GM19455 (cell line): ENCODE measurements at regions not wholly inside any gene's neighbourhood (a gene's known extent, or its start where the extent isn't known, plus 50 kb on each side); places are given as distances from the start of the nearest gene placed in this dataset.

Source experiments
- ATAC-seq: cut with Tn5 transposase; IDR thresholded peaks from one replicate; pipeline ENCODE4 v1.9.1; 2021; ENCODE audit not compliant: unreplicated experiment

DNA sequence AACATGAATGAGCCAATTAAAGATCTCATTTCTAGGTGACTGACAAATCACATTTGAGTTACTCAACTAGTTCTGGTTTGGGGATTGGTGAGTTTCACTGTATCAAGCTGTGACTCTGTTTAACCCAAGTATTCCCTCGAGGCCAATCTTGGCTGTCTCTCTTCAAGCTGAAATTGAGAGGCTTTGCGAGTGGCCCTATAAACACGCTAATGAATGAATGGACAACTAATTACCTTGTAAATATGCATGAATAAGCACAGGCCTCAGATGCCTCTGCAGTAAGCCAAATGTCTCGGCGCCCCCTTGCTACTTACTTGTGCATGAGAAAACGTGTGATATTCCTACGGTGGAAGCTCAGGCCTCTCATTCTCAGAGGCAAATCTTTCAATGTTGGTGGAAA lies 450.3 kb upstream of the PSMD7 start:
- ATAC-seq = no peak

DNA sequence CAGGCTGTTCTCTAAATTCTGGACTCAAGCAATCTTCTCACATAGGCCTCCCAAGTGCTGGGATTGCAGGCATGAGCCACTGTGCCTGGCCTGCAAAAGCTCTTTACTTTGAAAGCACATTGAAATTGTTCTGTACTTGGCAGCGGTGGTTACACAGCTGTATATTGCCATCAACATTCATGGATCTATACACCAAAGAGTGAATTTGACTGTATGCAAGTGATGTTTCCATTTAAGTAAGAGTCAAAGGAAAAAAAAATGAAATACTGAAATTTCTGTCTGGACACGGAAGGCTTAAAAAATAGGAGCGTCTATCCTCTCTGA lies 450.6 kb upstream of the PSMD7 start:
- no peak for ATAC-seq

DNA sequence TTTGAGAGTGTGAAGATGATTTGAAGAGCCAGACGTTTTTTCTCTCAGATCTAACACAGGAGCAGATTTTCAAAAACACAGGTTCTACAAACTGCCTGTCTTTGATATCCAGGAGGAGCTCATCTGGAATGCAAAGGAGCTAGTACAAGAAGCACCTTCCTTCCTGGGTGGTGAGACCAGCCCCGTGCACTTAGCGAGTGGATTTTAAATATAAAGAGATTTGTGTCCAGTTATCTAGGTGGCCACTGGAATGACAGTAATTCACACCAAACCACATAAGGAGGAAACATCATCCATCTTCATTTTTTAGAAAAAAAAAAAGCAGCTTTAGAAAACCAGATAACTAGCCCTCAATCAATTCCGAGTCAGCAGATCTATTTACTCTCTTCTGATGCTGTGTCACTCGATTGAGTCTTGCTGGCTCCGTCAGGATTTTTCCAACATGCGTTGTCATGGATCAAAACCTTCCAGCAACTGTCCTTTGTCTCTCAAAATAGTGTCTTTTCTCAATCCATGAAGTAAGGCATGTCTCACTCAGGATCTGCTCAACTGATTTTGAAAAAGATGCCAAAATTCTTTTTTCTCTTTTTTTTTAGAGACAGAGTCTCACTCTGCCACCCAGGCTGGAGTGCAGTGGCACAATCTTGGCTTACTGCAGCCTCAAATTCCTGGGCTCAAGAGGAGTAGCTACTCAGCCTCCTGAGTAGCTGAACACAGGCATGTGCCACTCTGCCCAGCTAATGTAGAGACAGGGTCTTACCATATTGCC lies 451.2 kb upstream of the PSMD7 start:
- ATAC-seq = no peak

DNA sequence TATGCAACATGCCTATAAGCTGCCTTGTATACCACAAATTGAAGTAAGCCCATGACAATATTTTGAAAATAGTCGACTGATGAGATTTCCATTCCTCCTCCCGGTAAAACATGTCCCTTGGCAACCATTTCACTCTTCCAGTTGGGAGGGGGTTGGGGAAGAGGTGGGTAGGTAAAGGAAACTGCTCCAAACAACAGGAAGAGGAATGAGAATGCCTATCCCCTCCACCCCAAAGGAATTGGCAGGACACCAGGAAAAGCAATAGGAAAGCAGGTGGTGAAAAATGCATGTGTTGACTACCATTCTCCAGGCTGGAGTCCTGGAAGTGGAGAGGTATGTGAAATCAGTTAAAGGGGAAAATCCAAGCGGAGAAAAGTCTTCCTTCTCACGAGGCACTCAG lies 455.9 kb upstream of the PSMD7 start:
- ATAC-seq = no peak

DNA sequence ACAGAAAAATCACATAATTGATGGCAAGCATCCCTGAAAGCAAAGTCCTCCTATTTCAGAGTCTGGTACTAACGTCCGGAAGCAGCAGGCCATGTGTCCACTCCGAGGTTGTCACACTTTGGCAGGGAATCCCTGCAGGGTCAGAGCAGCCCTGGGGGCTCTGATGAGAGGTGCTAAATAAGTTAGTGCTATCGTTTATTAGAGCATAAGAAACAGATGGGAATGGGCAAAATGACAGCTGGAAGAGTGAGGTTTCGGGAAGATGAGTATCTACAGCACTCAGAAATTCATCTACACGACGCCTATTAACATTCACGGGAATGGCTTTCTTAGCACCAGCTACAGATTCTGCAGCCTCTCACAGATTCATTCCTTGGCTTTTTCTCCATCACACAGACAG lies 465.4 kb upstream of the PSMD7 start:
- ATAC-seq = no peak

DNA sequence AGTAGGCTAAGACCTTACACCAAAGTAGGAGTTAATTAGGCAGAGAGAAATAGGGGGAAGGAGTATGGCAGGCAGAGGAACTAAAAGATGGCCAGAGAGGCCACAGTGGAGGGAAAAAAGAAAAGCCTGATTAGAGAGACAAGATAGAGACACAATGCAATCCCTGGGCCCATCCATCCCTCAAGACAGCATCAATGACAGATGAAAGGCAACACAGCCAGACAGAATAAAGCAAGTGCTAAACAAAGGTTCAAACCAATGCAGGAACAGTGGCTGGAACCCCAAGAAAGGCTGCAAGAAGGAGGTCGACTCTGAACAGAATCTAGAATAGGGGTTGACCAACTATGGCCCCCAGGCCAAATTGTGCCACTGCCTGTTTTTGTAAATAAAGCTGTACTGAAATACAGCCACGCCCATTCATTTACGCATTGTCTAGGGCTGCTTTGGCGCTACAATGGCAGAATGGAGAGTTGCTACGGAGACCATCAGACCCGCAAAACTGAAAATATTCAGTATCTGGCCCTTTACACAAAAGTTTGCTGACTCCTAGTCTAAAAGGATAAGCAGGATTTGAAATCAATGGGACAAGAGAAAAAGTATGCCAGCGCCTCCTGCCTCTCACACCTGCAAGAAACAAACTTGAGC lies 473.3 kb upstream of the PSMD7 start:
- no peak for ATAC-seq

DNA sequence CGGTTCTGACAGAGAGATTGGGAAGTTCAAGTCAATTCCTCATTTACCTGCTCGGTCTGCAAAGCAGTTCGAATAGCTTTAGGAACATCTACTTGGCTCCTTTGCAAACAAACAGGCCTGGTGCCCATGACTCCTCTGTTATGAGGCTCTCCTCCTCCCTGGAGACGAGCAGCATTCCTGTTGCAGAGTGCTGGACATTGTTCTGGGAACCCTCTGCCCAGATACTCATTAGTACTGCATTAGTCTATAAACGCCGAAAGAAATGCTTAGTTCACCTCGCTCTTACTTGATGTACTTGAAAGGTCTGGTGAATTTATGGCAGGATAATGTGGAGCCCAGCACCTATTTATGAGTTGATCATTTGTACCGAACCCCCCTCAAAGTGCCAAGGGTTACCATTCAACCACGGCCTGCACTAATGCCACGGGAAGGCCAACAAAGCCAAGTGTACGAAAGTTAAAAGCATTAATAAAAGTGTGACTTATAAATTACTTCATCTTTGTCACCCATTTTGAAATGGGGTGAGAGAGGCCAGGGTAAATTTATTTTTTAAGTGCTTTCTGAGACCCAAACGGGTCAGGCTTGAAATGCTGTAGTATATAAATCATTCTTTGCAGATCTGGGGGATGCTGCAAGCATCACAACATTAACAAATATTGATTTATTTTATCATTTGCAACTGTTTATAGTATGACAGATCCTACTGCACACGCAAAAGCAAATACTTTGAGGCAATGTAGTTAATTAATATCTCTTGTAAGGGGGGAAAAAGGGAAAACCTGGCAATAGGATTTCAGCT lies 478.9 kb upstream of the PSMD7 start:
- ATAC-seq = no peak

DNA sequence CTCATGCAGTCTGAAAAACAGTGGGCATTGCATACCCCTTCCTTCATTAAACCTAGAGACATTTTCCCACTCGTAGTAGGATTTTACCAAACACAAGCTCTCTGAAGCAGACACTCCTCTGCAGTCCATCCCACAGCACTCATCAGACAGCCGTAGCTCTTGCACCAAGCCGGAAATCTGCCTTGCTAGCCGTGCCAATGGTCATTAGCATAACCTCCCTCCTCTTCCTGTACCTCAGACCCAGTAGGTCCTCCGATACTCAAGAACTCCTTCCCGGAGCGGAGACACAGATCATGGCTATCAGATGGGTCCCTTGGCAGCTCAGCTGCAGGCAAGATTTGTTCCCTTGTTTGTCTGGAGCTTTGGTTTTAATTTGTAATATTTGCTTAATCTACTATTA lies 483.1 kb upstream of the PSMD7 start:
- ATAC-seq = no peak

DNA sequence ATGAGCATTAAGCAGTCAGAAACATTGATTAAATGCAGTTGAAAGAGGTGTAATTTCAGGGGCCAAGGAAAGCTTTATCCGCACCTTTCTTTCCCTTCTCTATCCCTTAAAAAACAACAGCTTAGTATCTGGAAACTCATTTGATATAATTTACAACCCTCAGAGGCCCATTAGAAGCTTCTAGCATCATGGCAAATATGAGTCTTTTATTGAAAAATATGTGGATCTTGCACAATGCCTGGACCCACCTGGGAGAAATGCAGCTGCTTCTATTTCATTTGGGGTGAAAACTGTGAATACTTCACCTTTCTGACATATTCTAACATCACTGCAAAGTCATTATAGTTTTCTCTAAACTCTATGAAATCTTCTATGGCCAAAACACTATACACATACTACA lies 492.2 kb upstream of the PSMD7 start:
- ATAC-seq = no peak

DNA sequence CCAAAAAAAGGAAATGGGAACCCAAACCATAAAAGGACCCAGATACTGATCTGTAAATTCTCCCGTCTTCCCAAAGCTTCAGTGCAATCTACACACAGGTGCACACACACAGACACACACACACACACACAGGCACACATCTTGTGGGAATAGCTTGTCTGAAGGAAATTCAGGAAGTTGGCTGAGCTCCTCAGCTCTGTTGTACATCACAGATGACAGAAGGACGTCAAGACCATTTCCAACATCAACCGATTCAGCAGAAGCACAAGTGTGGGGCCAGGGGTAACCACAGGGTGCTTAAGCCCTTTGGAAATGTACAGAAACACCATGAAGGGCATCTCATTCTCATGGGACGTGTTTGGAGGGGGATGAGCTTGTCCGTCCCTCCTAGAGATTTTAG lies 498.1 kb upstream of the PSMD7 start:
- ATAC-seq = no peak

DNA sequence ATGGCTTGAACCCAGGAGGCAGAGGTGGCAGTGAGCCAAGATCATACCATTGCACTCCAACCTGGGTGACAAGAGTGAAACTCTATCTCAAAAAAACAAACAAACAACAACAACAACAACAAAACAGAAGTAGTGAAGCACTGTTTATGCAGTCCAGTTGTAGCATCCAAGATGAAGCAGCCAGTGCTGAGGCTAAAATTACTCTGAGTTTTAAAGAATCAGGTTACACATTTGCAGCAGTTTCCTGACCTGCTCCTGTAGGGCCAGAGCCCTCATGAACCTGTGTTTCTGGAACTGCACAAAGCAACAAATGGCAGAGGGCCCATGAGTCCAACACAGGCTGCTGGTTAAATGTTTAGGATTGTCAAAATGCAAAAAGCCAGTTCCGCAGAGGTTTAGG lies 499.5 kb upstream of the PSMD7 start:
- ATAC-seq = no peak

DNA sequence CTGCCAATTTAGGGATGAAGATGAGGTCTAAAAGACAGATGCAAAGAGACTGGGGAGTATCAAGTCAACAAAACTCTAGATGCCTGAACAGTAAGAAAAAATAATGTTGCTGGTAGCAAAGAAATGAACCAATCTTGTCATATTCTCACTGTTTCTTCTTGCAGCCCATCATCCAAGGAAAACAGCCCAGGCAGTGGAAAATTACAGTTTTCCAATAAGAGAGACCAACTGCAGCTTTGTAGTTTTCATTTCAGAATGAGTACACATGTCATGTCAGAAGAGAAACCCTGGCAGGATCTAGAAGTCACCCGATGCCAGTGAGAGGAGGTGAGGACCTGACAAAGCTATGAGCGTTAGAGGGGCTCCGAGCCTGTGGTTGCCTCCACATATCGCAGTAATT lies 500.4 kb upstream of the PSMD7 start:
- ATAC-seq = no peak

DNA sequence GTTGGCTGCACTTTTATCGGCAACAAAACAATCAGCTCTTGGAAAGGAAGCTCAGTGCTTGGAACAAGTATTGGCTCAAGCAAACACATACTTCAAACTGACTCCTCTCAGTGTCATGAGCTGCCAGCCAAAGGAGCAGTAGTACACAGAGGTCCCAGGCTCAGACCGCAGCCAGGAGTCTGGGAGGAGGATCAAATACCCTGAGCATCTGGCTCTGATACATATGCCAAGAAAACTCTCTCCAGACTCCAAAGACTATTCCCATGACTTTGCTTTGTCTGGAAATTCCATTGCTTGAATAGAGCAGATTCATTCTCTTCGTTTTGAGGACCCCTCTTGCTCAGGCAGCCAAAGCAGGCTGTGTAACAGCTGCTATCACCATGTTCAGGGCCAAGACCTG lies 501.6 kb upstream of the PSMD7 start:
- no peak for ATAC-seq

DNA sequence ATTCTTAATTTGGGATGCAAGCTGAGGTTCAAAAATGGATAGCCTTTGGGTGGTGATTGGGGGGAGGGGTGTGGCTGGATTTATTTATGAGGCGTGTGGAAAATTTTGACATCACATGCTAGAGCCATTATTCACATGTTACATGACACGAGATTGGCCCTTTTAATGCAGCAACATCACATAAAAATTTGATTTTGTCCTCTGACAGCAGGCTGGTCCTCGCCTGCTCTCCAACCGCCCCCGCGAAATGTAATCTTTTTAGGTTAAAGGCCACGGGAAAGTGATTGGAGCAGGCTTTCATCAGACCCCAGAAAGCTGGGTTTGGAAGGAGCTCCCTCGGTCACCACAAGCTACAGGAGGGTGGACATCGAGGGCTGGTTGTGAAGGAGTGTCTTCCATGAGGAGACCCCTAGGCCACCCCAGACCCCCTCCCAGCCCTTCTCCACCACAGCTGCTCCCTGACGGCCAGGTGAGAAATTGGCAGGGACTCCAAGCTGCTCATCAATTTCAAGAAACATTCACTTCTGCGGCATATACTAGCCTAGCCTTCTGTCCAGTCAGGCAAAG lies 502.7 kb upstream of the PSMD7 start:
- ATAC-seq = no peak

DNA sequence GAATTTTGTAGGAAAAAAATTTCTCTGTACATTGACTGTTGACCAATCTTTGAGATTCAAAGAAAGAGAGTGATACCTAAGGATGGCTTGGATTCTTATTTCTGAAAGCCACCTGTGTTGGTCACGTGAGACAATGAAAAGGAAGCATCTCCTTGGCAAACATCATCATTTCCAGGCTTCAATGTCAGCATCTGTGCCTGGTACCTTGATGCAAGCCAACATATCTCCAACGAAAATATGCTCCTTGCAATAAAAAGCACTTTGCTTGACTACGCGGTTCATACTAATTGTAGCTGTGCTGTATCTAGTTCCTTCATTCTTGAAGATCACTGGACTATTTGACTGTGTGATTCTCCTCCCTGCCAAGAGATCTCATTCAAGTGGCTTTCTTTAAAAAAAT lies 503.4 kb upstream of the PSMD7 start:
- ATAC-seq = no peak

DNA sequence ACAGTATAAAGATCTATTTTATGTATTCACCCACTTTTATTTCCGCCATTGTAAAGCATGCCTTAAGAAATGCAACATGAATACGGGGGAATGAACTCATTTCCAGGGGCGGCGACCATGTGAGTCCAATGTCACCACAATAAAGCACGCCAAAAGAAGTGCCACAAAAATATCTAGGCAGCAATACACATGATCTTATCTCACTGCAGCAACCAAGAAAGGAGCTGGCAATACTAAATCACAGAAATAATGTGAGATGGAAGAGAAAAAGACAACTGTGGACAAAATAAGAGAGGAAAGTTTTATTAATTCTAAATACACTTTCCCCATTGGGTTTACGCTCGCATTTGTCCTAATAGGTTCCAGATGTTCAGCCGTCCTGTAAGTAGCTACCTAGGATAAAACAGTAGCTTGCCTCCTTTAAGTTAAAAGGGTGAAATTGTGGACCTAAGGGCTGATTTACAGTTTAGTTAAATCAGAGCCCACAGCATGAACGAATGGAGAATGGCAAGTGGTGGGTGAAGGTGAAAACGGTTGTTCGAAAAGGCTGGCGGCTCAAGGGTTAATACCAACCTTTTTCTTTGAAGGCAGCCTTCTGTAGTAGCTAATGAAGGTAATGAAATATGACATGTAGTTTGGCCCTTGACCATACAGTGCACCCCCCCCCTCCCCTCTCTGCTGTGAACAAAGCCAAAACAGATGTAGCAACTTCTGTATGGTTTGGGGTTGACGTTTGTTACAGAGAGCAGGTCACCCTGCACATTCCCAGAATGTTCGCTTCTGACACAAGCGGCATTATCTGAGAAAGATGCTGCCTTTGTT lies 504.2 kb upstream of the PSMD7 start:
- no peak for ATAC-seq

DNA sequence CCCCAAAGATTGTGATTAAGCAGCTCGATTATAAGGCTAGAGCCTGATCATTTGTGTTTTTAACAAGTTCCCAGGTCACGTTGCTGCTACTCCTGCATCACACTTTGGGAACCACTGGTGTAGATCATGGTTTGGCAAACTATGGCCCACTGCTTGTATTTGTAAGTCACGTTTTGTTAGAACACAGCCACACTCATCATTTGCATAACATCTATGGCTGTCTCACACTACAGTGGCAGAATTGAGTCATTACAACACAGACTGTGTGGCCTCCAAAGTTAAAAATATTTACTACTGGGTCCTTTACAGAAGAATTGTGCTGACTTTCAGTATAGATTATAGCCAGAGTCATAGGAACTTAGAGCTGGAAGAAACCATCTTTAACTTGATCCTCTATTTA lies 515.3 kb upstream of the PSMD7 start:
- ATAC-seq = no peak

DNA sequence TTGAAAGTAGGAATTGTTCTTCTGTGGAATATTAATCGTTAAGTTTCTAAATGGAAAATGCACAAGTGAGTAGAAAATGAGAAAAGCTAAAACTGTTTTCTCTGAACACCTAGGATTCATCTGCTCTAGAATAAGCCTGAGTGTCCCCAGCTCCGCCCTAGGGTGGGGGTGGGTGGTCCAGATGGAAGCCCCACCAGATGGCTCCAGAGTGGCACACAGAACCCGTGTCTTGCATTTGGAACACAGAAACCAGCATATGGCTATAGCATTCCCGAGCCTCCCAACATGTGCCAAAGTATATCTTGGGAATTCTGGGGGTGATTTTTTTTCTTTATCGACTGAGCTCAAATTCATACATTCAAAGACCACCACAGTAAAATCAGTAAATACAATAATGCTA lies 517.7 kb upstream of the PSMD7 start:
- ATAC-seq = no peak

DNA sequence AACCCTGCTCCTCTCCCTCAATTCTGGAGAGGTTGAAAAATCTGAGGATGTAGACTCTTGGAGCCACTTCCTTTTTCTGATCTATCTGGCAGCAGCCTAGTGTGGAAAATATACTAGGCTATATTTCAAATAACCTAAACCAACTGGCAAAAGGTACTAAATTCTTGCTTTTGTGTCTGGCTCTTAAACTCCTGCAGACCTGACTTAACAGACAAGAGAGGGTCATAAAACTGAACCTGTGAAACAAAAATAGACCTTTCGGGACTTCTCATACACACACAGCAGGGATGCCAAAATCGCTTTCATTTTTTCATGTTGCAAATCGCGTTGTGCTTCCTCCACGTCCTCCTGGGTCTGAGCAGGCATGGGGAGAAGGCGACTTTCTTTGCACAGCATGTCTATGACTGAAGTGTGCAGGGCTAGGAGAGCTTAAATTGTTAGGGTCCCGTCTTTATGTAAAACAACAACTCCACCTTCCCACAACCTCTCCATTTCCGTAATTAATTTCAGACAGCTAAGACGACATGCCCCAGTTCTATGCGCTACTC lies 520.7 kb upstream of the PSMD7 start:
- ATAC-seq = no peak

DNA sequence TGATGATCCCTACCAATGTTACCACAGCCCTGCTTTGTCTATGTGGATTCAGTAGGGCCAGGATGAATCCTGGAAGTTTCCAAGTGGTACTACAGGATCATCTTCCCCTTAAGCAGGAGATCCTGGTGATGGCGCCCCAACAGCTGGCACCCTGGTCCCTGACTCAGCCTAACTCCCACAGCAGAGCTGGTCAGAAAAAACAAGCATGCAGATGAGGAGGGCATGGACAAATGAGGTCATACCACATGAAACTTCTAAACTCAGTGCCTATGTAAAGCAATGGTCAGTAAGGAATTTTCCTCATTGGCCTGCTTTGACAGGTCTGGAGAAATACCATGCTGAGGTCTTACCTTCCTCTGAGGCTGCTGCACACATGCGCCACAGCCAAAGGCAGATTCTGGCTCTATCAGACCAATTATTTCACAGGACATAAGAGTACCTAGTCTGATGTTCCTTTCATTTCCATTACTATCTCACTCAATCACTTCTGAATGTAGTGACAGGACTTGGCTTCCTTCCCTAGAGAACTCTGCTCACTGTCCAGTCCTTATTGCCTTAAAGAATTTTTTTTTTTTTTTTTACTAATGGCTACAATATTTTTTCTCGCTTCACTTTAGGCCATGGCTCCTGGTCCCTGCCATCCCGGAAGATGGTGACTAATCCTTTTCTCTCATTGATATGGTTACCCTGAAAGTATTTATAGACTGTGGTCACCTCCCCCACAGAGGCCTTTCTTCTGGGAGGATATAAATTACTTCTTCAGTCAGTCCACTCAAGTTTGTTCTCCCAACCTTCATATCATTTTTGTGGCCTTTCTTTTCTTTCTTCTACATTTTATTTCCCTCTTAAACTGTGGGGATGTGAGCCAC lies 525.2 kb upstream of the PSMD7 start:
- ATAC-seq = no peak
